ENCODE measurements at regions not wholly inside any gene's neighbourhood (a gene's known extent, or its start where the extent isn't known, plus 50 kb on each side); places are given as distances from the start of the nearest gene placed in this dataset.

- DNase-seq, result no peak
These were observed 421.5 kb upstream of the EPHA5 start for GRCh38 chr4:66091786-66092185.

GRCh38 chr4:66073961-66074360 lies 403.7 kb upstream of the EPHA5 start:
- no peak for DNase-seq

- no peak for DNase-seq
These were observed 401.6 kb upstream of the EPHA5 start for GRCh38 chr4:66071911-66072310.

GRCh38 chr4:66062921-66063320 lies 392.6 kb upstream of the EPHA5 start:
- DNase-seq, result peak; percentile 12

- no peak for DNase-seq
These were observed 391.8 kb upstream of the EPHA5 start for GRCh38 chr4:66062044-66062443.

- DNase-seq, result no peak
These were observed 389.3 kb upstream of the EPHA5 start for GRCh38 chr4:66059556-66059955.

- no peak for DNase-seq
These were observed 388.8 kb upstream of the EPHA5 start for GRCh38 chr4:66059136-66059535.

GRCh38 chr4:66055999-66056398 lies 385.7 kb upstream of the EPHA5 start:
- DNase-seq, result no peak

- no peak for DNase-seq
These were observed 382.1 kb upstream of the EPHA5 start for GRCh38 chr4:66052426-66052825.

- DNase-seq, result no peak
These were observed 378.6 kb upstream of the EPHA5 start for GRCh38 chr4:66048861-66049260.

- no peak for DNase-seq
These were observed 375.6 kb upstream of the EPHA5 start for GRCh38 chr4:66045913-66046312.

GRCh38 chr4:66035701-66036100 lies 365.4 kb upstream of the EPHA5 start:
- DNase-seq, result no peak

- DNase-seq, result peak; percentile 16
These were observed 364.4 kb upstream of the EPHA5 start for GRCh38 chr4:66034671-66035070.

- DNase-seq, result no peak
These were observed 364.0 kb upstream of the EPHA5 start for GRCh38 chr4:66034262-66034661.

GRCh38 chr4:66032571-66032970 lies 362.3 kb upstream of the EPHA5 start:
- no peak for DNase-seq

- no peak for DNase-seq
These were observed 358.4 kb upstream of the EPHA5 start for GRCh38 chr4:66028668-66029067.

GRCh38 chr4:66023061-66023460 lies 352.8 kb upstream of the EPHA5 start:
- DNase-seq, result no peak

GRCh38 chr4:66017671-66018070 lies 347.4 kb upstream of the EPHA5 start:
- DNase-seq, result no peak

- DNase-seq, result no peak
These were observed 346.0 kb upstream of the EPHA5 start for GRCh38 chr4:66016240-66016639.

GRCh38 chr4:66014146-66014765 lies 344.0 kb upstream of the EPHA5 start:
- no peak for DNase-seq

GRCh38 chr4:66000510-66001117 lies 330.3 kb upstream of the EPHA5 start:
- DNase-seq, result no peak

- no peak for DNase-seq
These were observed 329.2 kb upstream of the EPHA5 start for GRCh38 chr4:65999518-65999871.

GRCh38 chr4:65998807-65999517 lies 328.7 kb upstream of the EPHA5 start:
- DNase-seq, result peak; percentile 30

GRCh38 chr4:65983061-65983460 lies 312.8 kb upstream of the EPHA5 start:
- no peak for DNase-seq

GRCh38 chr4:65976287-65976686 lies 306.0 kb upstream of the EPHA5 start:
- no peak for DNase-seq
